Prostate gland (tissue), 2 donors: ENCODE measurements at regions not wholly inside any gene's neighbourhood (a gene's known extent, or its start where the extent isn't known, plus 50 kb on each side); places are given as distances from the start of the nearest gene placed in this dataset.

Experiments
- DNase-seq: peaks from one replicate; pipeline ENCODE4 v3.0.0-alpha.2; 2019; ENCODE audit warnings: low spot score
- H3K27ac ChIP-seq, 2 donors: fragments of 200-600 bp; sonication (generic); 2 replicates each; pipeline ENCODE4 v1.5.1; 2017 to 2019
- H3K27me3 ChIP-seq: fragments of 200-600 bp; sonication (generic); replicated peaks from 2 replicates; pipeline ENCODE4 v1.5.1; 2019; ENCODE audit not compliant: insufficient read depth
- H3K36me3 ChIP-seq, 2 donors: fragments of 200-600 bp; sonication (generic); 1 replicate in 1 of 2; 2 replicates in 1 of 2; pipeline versions ENCODE4 v1.5.1 to v1.8.1; 2017 to 2019
- H3K4me1 ChIP-seq: fragments of 200-600 bp; sonication (generic); replicated peaks from 2 replicates; pipeline ENCODE4 v1.5.1; 2019
- H3K4me3 ChIP-seq, 2 donors: fragments of 200-600 bp; sonication (generic); 2 replicates each; pipeline ENCODE4 v1.5.1; 2017 to 2019
- H3K9me3 ChIP-seq: fragments of 200-600 bp; sonication (generic); 2 replicates; pipeline ENCODE4 v1.5.1; 2017
- POLR2A ChIP-seq: fragments of 450-650 bp; IDR thresholded peaks from one replicate; pipeline ENCODE4 v1.6.1; 2016; ENCODE audit warnings: antibody characterized with exemption, mild to moderate bottlenecking
- POLR2AphosphoS5 ChIP-seq: sonication (generic); formaldehyde crosslinking; IDR thresholded peaks from one replicate; pipeline ENCODE4 v1.6.1; 2017; ENCODE audit warnings: antibody characterized with exemption
- WGBS: methylation state at CpG from one replicate; pipeline ENCODE4 v1.1.5; 2018; 5-methylcytosine and 5-hydroxymethylcytosine counted together
- intact Hi-C: fragments of 100-400 bp; cut with DNase I; formaldehyde crosslinking; loops from one replicate; pipeline ENCODE4 v1.14.2; 2022
- TF ChIP-seq, protein P1 (sequence below), 4 experiments: fragments of 200-600 bp in 2 of 4; fragments of 450-650 bp in 2 of 4; sonication (generic) in 2 of 4; IDR thresholded peaks; 1 replicate in 3 of 4; 2 replicates in 1 of 4; pipeline ENCODE4 v1.5.1; 2016 to 2019; ENCODE audit warnings: antibody characterized with exemption in 4 of 4, mild to moderate bottlenecking in 2 of 4, moderate library complexity in 2 of 4

DNA sequence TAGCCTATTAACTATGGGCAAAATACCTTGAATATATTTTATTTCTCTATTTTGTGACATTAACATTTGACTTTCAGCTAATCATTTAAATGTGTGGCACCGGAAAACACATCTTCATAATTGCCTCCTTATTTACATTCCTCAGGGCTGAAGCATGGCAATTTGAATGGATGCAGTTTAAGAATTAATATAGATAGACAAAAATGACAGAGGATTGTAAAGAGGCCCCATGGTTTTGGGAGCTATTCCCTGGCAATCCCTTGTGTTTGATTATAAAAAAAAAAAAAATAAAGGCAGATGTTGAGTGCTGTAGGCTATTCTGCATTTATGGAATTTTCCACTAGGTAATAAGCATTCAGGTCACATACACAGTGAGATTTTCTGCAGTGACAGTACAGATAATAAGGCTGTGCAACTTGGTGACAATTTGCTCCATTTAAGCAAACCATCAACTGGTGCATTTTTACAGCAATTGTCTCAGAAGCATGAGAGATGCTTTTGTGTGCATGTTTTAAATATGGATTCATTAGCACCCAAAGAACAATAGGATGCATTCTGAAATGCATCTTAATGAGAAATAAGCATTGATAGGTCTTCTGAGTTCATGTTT, 123.2 kb upstream of the SLC38A4 start:
- no peaks in the 10 kb centered on the region for H3K9me3 ChIP-seq
- H3K4me1 ChIP-seq = no peaks in the 10 kb centered on the region
- no peaks in the 10 kb centered on the region for H3K27me3 ChIP-seq
- H3K36me3 ChIP-seq = no peaks in the 10 kb centered on the region
- intact Hi-C loops = no loop called here
- no peak for DNase-seq
- H3K4me3 ChIP-seq = no peak overlapping the region
- no peak for TF ChIP-seq POLR2A
- TF ChIP-seq, protein P1, sequence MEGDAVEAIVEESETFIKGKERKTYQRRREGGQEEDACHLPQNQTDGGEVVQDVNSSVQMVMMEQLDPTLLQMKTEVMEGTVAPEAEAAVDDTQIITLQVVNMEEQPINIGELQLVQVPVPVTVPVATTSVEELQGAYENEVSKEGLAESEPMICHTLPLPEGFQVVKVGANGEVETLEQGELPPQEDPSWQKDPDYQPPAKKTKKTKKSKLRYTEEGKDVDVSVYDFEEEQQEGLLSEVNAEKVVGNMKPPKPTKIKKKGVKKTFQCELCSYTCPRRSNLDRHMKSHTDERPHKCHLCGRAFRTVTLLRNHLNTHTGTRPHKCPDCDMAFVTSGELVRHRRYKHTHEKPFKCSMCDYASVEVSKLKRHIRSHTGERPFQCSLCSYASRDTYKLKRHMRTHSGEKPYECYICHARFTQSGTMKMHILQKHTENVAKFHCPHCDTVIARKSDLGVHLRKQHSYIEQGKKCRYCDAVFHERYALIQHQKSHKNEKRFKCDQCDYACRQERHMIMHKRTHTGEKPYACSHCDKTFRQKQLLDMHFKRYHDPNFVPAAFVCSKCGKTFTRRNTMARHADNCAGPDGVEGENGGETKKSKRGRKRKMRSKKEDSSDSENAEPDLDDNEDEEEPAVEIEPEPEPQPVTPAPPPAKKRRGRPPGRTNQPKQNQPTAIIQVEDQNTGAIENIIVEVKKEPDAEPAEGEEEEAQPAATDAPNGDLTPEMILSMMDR (IDR thresholded peaks at IDR 0.05) = no peak
- TF ChIP-seq POLR2AphosphoS5 = no peak
- H3K27ac ChIP-seq = no peak overlapping the region
- WGBS = 76% methylated on average over 1 of the region's 1 CpG

DNA sequence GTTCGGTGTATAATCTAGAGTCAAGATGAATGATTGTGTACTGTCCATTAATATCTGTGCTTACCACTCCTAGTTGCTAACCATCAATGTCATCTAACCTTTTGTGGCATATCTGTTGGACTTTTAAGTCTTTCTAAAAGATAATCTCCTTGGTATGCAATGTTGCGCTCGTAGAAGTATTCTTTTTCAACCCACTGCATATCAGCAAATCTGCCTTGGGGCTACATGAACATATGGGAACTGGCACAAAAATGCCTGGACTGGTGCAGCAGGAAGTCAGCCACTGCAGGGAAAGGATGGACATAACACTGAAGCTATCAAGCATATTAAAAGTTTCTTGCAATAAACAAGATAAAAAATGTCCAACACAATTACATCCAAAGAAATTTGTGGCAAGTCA, 124.3 kb upstream of the SLC38A4 start:
- intact Hi-C loops = no loop called here
- WGBS = 70% methylated on average over 3 of the region's 3 CpGs
- H3K4me1 ChIP-seq = no peaks in the 10 kb centered on the region
- H3K9me3 ChIP-seq = no peaks in the 10 kb centered on the region
- H3K4me3 ChIP-seq = no peak overlapping the region
- no peaks in the 10 kb centered on the region for H3K36me3 ChIP-seq
- TF ChIP-seq POLR2AphosphoS5 (no peak), POLR2A (no peak)
- TF ChIP-seq, protein P1 (IDR thresholded peaks at IDR 0.05) = no peak
- no peaks in the 10 kb centered on the region for H3K27me3 ChIP-seq
- no peak overlapping the region for H3K27ac ChIP-seq
- no peak for DNase-seq

DNA sequence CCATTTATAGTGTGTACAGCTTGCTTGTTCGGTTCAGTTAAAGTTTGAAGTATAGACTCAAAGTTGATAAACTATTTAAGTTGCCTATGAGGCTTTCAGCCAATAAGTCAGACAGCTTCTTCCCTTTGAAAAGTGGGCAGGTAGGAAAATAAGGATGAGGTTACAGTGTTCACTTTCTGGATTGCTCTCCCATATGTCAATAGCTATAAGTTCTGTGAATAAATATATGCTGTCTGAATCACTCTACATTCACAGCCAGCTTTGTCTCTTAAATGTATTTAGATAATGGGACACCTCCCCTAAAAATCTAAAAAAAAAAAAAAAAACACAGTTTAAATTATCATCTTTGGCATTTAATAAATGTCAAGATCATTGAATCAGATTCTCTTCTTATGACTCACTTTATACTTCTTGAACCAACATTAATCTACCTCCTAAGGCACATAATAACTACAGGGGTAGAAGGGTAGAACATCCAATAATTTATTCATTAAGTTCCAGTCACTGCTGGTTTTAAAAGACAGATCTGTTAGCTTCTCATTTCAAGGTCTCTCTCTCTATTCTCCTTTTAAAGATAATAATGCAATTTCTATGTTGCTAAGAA, 126.4 kb upstream of the PCED1B start:
- Histone ChIP-seq H3K9me3 (no peaks in the 10 kb centered on the region), H3K27ac (no peak overlapping the region), H3K27me3 (no peaks in the 10 kb centered on the region), H3K4me1 (no peaks in the 10 kb centered on the region), H3K36me3 (no peaks in the 10 kb centered on the region), H3K4me3 (no peak overlapping the region)
- DNase-seq = no peak
- 28% methylated on average over 1 of the region's 1 CpG for WGBS
- TF ChIP-seq POLR2AphosphoS5 (no peak), POLR2A (no peak)
- TF ChIP-seq, protein P1 (IDR thresholded peaks at IDR 0.05) = no peak
- intact Hi-C loops = no loop called here

DNA sequence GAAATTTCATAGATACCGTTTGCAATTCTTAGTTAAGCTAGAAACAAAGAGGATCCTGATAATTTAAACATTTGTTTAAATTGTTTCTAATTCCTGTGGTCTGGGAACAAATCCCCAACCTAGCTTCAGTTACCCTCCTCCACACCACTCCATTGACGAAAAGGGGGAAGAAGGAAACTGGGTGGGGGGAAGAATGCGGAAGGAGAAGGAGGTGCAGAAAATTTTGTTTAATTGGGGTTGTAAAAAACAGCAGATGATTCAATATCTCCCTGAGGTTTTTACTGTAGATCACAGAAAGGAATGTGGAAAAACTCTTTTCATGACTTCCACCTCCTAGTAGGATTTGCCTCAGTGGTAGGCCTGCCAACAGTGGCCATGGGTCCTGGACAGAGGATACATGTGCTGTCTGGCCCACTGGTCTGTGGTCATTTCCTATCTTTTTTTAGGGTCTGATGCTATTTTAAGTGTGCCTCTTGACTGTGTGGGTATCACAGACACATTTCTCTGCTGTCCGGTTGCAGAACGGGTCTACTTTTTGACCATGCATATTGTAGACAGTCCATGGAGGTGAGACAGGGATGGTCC, 122.9 kb upstream of the PCED1B start:
- H3K9me3 ChIP-seq = no peaks in the 10 kb centered on the region
- no peak overlapping the region for H3K4me3 ChIP-seq
- no peak overlapping the region for H3K27ac ChIP-seq
- intact Hi-C loops = no loop called here
- no peaks in the 10 kb centered on the region for H3K27me3 ChIP-seq
- no peak for DNase-seq
- no peaks in the 10 kb centered on the region for H3K36me3 ChIP-seq
- 63% methylated on average over 5 of the region's 5 CpGs for WGBS
- TF ChIP-seq POLR2A (no peak), POLR2AphosphoS5 (no peak)
- TF ChIP-seq, protein P1 (IDR thresholded peaks at IDR 0.05) = no peak
- no peaks in the 10 kb centered on the region for H3K4me1 ChIP-seq

DNA sequence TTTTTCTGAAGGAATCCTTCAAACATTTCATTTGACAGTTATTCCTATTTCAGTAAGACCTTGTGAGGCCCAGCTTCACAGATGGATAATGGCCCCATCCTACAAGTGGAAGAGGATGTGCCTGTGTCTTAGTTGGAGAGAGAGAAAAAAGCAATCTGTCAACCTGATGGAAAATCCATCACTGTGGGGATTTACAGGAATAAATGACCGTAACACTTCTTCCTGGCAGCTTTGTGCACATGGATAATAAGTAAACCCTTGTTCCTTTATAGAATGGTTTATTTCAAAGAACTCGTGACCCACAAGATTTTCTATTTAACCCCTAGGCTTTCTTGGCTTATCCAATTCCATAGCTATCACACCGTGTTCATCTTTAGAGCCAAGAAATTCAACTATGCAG, 121.4 kb upstream of the PCED1B start:
- H3K4me3 ChIP-seq = no peak overlapping the region
- 75% methylated on average over 3 of the region's 3 CpGs for WGBS
- H3K27ac ChIP-seq = no peak overlapping the region
- H3K27me3 ChIP-seq = no peaks in the 10 kb centered on the region
- no peaks in the 10 kb centered on the region for H3K4me1 ChIP-seq
- TF ChIP-seq, protein P1 (IDR thresholded peaks at IDR 0.05) = no peak
- TF ChIP-seq POLR2AphosphoS5 = no peak
- TF ChIP-seq POLR2A = no peak
- no peak for DNase-seq
- intact Hi-C loops = no loop called here
- no peaks in the 10 kb centered on the region for H3K9me3 ChIP-seq
- no peaks in the 10 kb centered on the region for H3K36me3 ChIP-seq
